GM19463 (cell line): ENCODE measurements at regions not wholly inside any gene's neighbourhood (a gene's known extent, or its start where the extent isn't known, plus 50 kb on each side); places are given as distances from the start of the nearest gene placed in this dataset.
"Not testable (repeated sequence)": the region's sequence is repeated elsewhere in the genome, so short reads cannot be mapped to it uniquely, and the experiment has no call there.

Experiments
- ATAC-seq: cut with Tn5 transposase; IDR thresholded peaks from one replicate; pipeline ENCODE4 v1.9.1; 2021; ENCODE audit warnings: mild to moderate bottlenecking, moderate library complexity; ENCODE audit not compliant: unreplicated experiment

GRCh38 chr1:213415691-213416380 is 364.8 kb downstream of the RPS6KC1 start:
- no peak for ATAC-seq

- ATAC-seq = no peak
These were observed 365.6 kb downstream of the RPS6KC1 start for GRCh38 chr1:213416461-213417224.

GRCh38 chr1:213417225-213417820 is 366.3 kb downstream of the RPS6KC1 start:
- ATAC-seq = no peak

GRCh38 chr1:213417846-213418245 is 366.8 kb downstream of the RPS6KC1 start:
- ATAC-seq = no peak

- no peak for ATAC-seq
These were observed 367.4 kb downstream of the RPS6KC1 start for GRCh38 chr1:213418268-213419071.

- no peak for ATAC-seq
These were observed 368.5 kb downstream of the RPS6KC1 start for GRCh38 chr1:213419401-213420030.

GRCh38 chr1:213421178-213421577 is 370.1 kb downstream of the RPS6KC1 start:
- not testable (repeated sequence) for ATAC-seq

GRCh38 chr1:213423041-213423440 is 372.0 kb downstream of the RPS6KC1 start:
- no peak for ATAC-seq

GRCh38 chr1:213423605-213424004 is 372.6 kb downstream of the RPS6KC1 start:
- no peak for ATAC-seq

- ATAC-seq = no peak
These were observed 374.5 kb downstream of the RPS6KC1 start for GRCh38 chr1:213425376-213426030.

- no peak for ATAC-seq
These were observed 378.6 kb downstream of the RPS6KC1 start for GRCh38 chr1:213429642-213430041.

- ATAC-seq = no peak
These were observed 384.7 kb downstream of the RPS6KC1 start for GRCh38 chr1:213435715-213436114.

GRCh38 chr1:213438339-213438738 is 387.3 kb downstream of the RPS6KC1 start:
- no peak for ATAC-seq

- no peak for ATAC-seq
These were observed 388.7 kb downstream of the RPS6KC1 start for GRCh38 chr1:213439703-213440102.

- ATAC-seq = no peak
These were observed 389.7 kb downstream of the RPS6KC1 start for GRCh38 chr1:213440766-213441165.

GRCh38 chr1:213443415-213443814 is 392.4 kb downstream of the RPS6KC1 start:
- ATAC-seq = no peak

- no peak for ATAC-seq
These were observed 393.2 kb downstream of the RPS6KC1 start for GRCh38 chr1:213444224-213444623.

GRCh38 chr1:213446496-213446895 is 395.5 kb downstream of the RPS6KC1 start:
- no peak for ATAC-seq

GRCh38 chr1:213448360-213448759 is 397.3 kb downstream of the RPS6KC1 start:
- no peak for ATAC-seq

GRCh38 chr1:213448776-213449175 is 397.7 kb downstream of the RPS6KC1 start:
- ATAC-seq = no peak
